HEK293T (cell line): ENCODE measurements at regions not wholly inside any gene's neighbourhood (a gene's known extent, or its start where the extent isn't known, plus 50 kb on each side); places are given as distances from the start of the nearest gene placed in this dataset.

Source experiments
- CTCF ChIA-PET: fragments of 350-600 bp; formaldehyde crosslinking; extraction: SDS; loops from one replicate; lab custom pipeline; 2021; ENCODE audit warnings: antibody characterized with exemption, inconsistent platforms; lab: Yijun Ruan, JAX
- POLR2A ChIA-PET: fragments of 350-600 bp; formaldehyde crosslinking; extraction: SDS; loops from one replicate; lab custom pipeline; 2020; ENCODE audit warnings: antibody characterized with exemption, inconsistent platforms; lab: Yijun Ruan, JAX
- DNase-seq: peaks from one replicate; pipeline ENCODE4 v3.0.0; 2012; ENCODE audit warnings: mixed read lengths; ENCODE audit errors: extremely low spot score
- ARNT ChIP-seq: fragments of 450-650 bp; IDR thresholded peaks from 2 replicates; pipeline ENCODE4 v1.6.1; 2017; ENCODE audit warnings: mild to moderate bottlenecking
- BHLHE40 ChIP-seq: fragments of 450-650 bp; IDR thresholded peaks from 2 replicates; pipeline ENCODE4 v1.6.1; 2016; ENCODE audit warnings: mild to moderate bottlenecking, moderate library complexity, borderline replicate concordance
- CTBP1 ChIP-seq: fragments of 450-650 bp; IDR thresholded peaks from 2 replicates; pipeline ENCODE4 v1.6.1; 2016; ENCODE audit warnings: borderline replicate concordance
- ELF4 ChIP-seq: fragments of 450-650 bp; IDR thresholded peaks from 2 replicates; pipeline ENCODE4 v1.6.1; 2017; ENCODE audit warnings: antibody characterized with exemption
- FOXA1 ChIP-seq: fragments of 450-650 bp; IDR thresholded peaks from 2 replicates; pipeline ENCODE4 v1.6.1; 2016; ENCODE audit warnings: mild to moderate bottlenecking
- FOXK2 ChIP-seq: fragments of 450-650 bp; IDR thresholded peaks from 2 replicates; pipeline ENCODE4 v1.6.1; 2016; ENCODE audit warnings: mild to moderate bottlenecking
- FOXM1 ChIP-seq: fragments of 450-650 bp; IDR thresholded peaks from 2 replicates; pipeline ENCODE4 v1.6.1; 2017; ENCODE audit warnings: mild to moderate bottlenecking, borderline replicate concordance
- HDGF ChIP-seq: fragments of 450-650 bp; IDR thresholded peaks from 2 replicates; pipeline ENCODE4 v1.6.1; 2017; ENCODE audit warnings: antibody characterized with exemption, borderline replicate concordance
- L3MBTL2 ChIP-seq: fragments of 450-650 bp; conservative IDR thresholded peaks from 2 replicates; pipeline ENCODE4 v1.6.1; 2016; ENCODE audit warnings: mild to moderate bottlenecking
- LEF1 ChIP-seq: fragments of 450-650 bp; IDR thresholded peaks from 2 replicates; pipeline ENCODE4 v1.6.1; 2017; ENCODE audit warnings: mild to moderate bottlenecking, borderline replicate concordance
- NFRKB ChIP-seq: fragments of 450-650 bp; IDR thresholded peaks from 2 replicates; pipeline ENCODE4 v1.6.1; 2016; ENCODE audit warnings: mild to moderate bottlenecking, moderate library complexity
- SP1 ChIP-seq: fragments of 450-650 bp; IDR thresholded peaks from 2 replicates; pipeline ENCODE4 v1.6.1; 2017
- SUZ12 ChIP-seq: fragments of 450-650 bp; IDR thresholded peaks from 2 replicates; pipeline ENCODE4 v1.6.1; 2016; ENCODE audit warnings: mild to moderate bottlenecking
- TARDBP ChIP-seq: fragments of 450-650 bp; IDR thresholded peaks from 2 replicates; pipeline ENCODE4 v1.6.1; 2016
- ZNF384 ChIP-seq: fragments of 450-650 bp; IDR thresholded peaks from 2 replicates; pipeline ENCODE4 v1.6.1; 2016
- TF ChIP-seq, protein P1 (sequence below): fragments of 450-650 bp; IDR thresholded peaks from 2 replicates; pipeline ENCODE4 v1.6.1; 2016

DNA sequence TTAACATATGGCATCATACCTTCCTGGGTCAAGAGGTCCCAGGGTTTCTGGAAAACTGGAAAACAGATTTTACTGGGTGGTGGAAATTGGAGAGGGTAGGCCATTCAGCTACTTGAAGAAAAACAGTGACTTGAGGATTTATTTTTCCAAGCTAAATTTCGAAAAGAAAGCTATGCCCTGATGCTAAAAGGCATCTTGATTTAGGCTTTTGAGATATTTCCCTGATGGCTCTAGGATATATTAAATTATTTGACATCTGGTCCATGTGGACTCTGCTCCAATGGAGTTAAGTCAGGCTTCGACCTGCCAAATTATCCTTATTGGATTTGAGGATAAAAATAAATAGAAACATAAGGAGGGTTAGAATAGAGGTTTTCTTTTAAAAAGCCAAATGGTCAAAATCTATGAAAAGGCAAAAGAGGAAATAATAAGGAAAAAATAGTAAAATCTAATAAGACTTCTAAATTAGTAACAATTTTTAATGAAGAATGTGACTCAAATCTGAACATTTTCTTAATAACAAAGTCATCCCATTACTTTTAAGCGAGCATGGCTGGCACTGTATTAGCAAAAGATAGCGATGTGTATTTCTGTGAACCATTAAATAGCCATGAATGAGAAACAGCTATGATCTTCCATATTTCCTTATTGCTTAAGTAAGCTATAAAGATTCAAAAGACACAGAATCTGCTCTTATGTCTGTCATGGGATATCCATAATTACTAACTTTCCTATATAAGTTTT, 190.0 kb upstream of the MIR17HG start:
- TF ChIP-seq, protein P1, sequence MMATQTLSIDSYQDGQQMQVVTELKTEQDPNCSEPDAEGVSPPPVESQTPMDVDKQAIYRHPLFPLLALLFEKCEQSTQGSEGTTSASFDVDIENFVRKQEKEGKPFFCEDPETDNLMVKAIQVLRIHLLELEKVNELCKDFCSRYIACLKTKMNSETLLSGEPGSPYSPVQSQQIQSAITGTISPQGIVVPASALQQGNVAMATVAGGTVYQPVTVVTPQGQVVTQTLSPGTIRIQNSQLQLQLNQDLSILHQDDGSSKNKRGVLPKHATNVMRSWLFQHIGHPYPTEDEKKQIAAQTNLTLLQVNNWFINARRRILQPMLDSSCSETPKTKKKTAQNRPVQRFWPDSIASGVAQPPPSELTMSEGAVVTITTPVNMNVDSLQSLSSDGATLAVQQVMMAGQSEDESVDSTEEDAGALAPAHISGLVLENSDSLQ, result no peak
- TF ChIP-seq NFRKB, result no peak
- no peak for TF ChIP-seq ZNF384
- no peak for TF ChIP-seq SUZ12
- TF ChIP-seq SP1, result no peak
- TF ChIP-seq FOXA1, result no peak
- no peak for TF ChIP-seq BHLHE40
- no peak for TF ChIP-seq TARDBP
- no peak for TF ChIP-seq L3MBTL2
- no peak for TF ChIP-seq LEF1
- TF ChIP-seq ARNT, result no peak
- TF ChIP-seq FOXK2, result no peak
- no peak for TF ChIP-seq CTBP1
- no peak for TF ChIP-seq HDGF
- no peak for TF ChIP-seq FOXM1
- TF ChIP-seq ELF4, result no peak
- CTCF ChIA-PET, result interaction anchor here (0.5 to 2.9 kb wide), 9 partner anchors 9 to 143 kb away, joined by 3 to 15 read pairs (median 4); no protein-coding TSS in a partner anchor
- no peak for DNase-seq
- POLR2A ChIA-PET, result no interaction called here

DNA sequence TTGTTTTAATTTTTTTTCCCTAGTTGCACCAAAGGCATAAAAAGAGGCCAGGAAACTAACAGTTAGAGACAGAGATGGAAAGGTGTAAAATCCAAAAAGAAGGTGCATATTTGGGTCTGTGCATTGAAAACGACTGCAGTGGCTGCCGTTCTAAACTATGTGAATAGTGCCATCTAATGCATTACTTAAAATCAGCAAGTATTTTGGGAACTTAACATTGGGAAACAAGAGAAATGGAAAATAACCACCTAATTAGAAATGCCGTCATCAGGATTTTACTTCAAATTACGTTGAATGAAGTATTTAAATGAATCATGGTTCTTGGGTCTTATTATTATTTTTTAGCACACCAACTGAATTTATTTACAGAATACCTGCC, 189.5 kb upstream of the MIR17HG start:
- ChIA-PET POLR2A (no interaction called here), CTCF (interaction anchor here (0.7 to 2.9 kb wide), 6 partner anchors 8 to 90 kb away, joined by 3 to 15 read pairs (median 4); no protein-coding TSS in a partner anchor)
- no peak for DNase-seq
- TF ChIP-seq HDGF, result no peak
- TF ChIP-seq SUZ12, result no peak
- no peak for TF ChIP-seq FOXA1
- TF ChIP-seq FOXM1, result no peak
- TF ChIP-seq BHLHE40, result no peak
- TF ChIP-seq CTBP1, result no peak
- TF ChIP-seq SP1, result no peak
- no peak for TF ChIP-seq LEF1
- TF ChIP-seq L3MBTL2, result no peak
- no peak for TF ChIP-seq TARDBP
- no peak for TF ChIP-seq FOXK2
- no peak for TF ChIP-seq ELF4
- TF ChIP-seq ZNF384, result no peak
- TF ChIP-seq, protein P1, result no peak
- TF ChIP-seq ARNT, result no peak
- no peak for TF ChIP-seq NFRKB

DNA sequence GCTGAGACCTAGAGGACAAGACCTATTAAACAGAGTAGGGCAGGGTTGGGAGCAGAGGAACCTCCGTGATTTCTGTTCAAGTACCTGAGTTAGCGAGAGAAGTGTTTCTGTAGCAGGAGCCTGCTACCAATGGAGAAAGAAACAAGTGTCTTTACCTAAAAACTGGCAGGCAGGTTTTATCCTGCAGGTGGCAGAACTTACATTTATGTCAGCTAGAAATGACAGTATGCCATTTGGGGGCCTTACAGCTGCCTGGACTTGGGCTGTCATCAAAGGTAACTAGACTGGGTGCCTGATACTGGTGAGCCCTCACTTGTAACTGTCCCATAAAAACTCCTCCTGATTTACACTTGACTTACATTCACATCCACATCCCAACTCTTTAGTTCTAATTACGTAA, 185.3 kb upstream of the MIR17HG start:
- ChIA-PET CTCF (interaction anchor here (1.0 to 1.9 kb wide), 6 partner anchors 16 to 86 kb away, joined by 3 to 13 read pairs (median 4); no protein-coding TSS in a partner anchor), POLR2A (interaction anchor here (1.0 kb wide), 1 partner anchor 20 kb away, joined by 3 read pairs; no protein-coding TSS in a partner anchor)
- no peak for DNase-seq
- TF ChIP-seq FOXM1, result no peak
- no peak for TF ChIP-seq HDGF
- no peak for TF ChIP-seq SP1
- TF ChIP-seq SUZ12, result no peak
- no peak for TF ChIP-seq TARDBP
- TF ChIP-seq FOXA1, result no peak
- no peak for TF ChIP-seq L3MBTL2
- TF ChIP-seq, protein P1, result no peak
- no peak for TF ChIP-seq BHLHE40
- no peak for TF ChIP-seq ARNT
- TF ChIP-seq CTBP1, result no peak
- TF ChIP-seq FOXK2, result no peak
- no peak for TF ChIP-seq ELF4

DNA sequence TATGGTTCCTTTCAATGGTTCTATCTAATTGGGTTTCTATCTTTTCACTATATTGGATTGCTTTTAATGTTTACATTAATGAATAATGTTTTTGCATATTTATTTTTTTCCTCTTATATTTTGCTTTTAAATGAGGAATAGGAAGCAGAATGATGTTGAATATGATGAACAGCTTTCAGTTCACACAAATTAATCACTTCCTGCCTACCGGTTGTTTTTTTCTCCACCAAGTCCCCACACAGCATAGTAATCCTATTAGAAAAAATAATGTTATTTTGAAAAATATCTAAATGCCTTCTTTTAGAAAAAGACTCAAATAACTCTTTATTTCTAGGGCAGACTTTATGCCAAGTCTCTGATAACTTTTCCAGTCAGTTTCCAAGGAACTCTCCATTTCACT, 184.9 kb upstream of the MIR17HG start:
- POLR2A ChIA-PET, result interaction anchor here (1.0 kb wide), 1 partner anchor 20 kb away, joined by 3 read pairs; no protein-coding TSS in a partner anchor
- DNase-seq, result no peak
- CTCF ChIA-PET, result interaction anchor here (1.0 to 1.9 kb wide), 7 partner anchors 17 to 85 kb away, joined by 3 to 13 read pairs (median 4); no protein-coding TSS in a partner anchor
- TF ChIP-seq SP1, result no peak
- no peak for TF ChIP-seq BHLHE40

DNA sequence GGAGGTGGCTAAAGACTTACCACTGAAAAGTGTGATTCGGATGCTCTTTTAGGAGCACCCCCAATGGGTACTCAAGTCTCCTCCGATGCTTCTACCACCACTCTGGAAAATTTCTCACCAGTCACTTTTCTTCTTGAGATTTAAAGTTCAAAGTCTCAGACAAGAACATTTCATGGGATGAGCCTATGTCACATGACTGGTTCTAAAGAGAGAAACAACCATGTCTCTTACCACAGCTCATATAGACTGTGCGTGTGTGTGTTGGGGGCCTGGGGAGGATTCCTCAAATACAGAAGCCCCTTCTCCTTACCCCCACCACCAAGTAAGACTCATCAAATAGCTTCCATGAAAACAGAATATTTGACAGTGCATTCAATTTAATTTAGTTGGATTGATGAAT, 181.7 kb upstream of the MIR17HG start:
- ChIA-PET CTCF (interaction anchor here (0.6 to 1.2 kb wide), 3 partner anchors 8 to 88 kb away, joined by 3 to 5 read pairs (median 4); no protein-coding TSS in a partner anchor), POLR2A (no interaction called here)
- no peak for DNase-seq
- TF ChIP-seq SP1 (no peak), HDGF (no peak), L3MBTL2 (no peak), FOXA1 (no peak), FOXK2 (no peak), CTBP1 (no peak), NFRKB (no peak), ZNF384 (no peak), BHLHE40 (no peak), ELF4 (no peak), TARDBP (no peak)
- TF ChIP-seq, protein P1, result no peak
